Kasumi-1 (cell line): ENCODE measurements at regions not wholly inside any gene's neighbourhood (a gene's known extent, or its start where the extent isn't known, plus 50 kb on each side); places are given as distances from the start of the nearest gene placed in this dataset.
"Not testable (repeated sequence)": the region's sequence is repeated elsewhere in the genome, so short reads cannot be mapped to it uniquely, and the experiment has no call there.

ENCODE experiments used
- DNase-seq, 2 experiments: peaks; one replicate each; lab custom pipeline; 2025; lab: John Stamatoyannopoulos, UW

DNA sequence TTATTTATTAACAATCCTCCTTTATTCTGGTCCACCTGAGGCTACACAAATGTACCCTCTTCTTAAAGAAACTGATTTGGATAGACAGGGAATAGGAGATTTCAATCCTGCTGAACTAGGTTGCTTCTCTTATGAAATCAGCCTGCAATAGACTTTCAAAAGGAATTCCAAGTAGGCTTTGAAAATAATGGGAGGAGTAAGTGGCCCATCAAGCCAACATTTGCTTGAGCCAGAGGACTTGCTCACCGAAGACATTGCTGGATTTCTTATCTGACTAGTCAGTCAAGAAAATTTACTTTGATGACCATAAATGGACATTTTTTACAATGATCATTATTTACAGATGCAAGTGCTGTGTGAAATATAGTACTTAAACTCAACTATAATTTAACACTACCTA is 82.8 kb upstream of the RASSF8 start:
- no peak for DNase-seq

GRCh38 chr12:25876383-25877045 is 82.0 kb upstream of the RASSF8 start:
- DNase-seq = no peak

GRCh38 chr12:25877446-25877845 is 81.0 kb upstream of the RASSF8 start:
- DNase-seq = no peak

DNA sequence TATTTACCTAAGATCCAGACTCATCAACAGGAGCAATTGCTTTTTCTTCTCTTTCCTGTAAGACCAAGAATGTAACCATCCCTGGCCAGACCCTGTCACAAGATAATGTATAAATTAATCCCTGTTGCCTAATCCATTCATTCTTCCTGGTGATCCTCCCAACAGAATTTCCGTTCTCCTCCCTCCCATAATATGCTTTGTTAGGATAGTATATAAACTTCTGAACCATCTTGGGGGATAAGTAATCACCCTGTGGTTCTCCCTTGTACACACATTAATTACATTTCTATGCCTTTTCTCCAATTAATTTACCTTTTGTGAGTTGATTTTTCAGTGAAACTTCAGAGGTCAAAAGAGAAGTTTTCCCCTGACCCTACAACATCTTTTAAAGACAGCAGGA is 76.2 kb upstream of the RASSF8 start:
- DNase-seq = no peak

GRCh38 chr12:25883026-25883916 is 75.2 kb upstream of the RASSF8 start:
- no peak for DNase-seq

DNA sequence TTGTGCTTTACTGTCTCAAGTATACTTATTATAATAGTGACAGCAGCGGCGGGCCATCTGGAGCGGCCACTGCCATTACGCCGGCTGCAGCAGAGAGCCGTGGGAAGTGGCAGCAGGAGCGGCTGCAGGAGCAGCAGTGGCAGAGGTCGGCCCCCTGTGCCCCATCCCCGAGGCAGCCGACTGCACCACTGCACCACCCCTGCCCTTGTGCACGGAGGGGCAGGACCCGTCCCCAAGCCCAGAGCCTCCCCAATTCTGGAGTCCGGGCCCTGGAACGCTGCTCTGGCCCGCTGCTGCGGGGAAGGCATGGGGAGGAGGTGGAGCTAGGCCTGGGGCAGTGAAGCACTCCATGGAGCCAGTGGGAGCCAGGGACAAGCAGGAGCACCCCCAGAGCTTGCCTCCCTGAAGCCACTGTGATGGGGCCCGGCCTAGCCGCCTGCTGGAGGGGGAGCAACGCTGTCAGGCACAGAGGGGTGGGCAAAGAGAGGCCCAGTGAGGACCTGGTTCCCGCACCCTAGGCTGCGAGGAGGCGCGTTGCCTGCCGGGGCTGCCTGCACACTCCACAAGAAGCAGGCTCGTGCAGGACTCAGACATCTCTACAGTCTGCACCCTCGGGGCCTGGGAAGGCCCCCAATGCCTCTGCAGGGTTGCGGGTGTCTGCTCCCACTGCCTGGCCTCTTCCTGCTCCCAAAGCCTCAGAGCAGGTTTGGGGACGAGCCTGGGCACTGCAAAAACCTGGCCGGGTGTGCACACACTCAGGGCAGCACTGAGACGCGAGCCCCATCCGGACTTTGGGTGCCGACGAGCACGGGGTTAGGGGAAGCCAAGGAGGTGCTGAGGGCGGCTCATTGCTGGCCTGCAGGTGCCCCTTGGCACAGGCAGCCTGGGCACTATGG is 74.2 kb upstream of the RASSF8 start:
- no peak for DNase-seq

DNA sequence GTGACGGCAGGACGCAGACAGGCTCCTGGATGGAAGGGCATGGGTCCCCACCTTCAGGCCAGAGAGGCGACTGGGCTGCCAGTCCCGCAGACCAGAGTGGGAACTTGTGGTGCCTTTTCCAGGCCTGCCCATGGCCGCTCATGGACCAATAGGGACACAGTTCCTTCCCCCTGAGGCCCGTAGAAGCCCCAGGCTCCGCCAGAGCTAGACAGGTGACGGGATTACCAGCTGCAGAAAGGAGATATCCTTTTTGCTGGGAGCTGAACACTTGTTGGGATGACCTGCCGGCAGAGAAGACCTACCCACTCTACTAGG is 73.6 kb upstream of the RASSF8 start:
- no peak for DNase-seq

DNA sequence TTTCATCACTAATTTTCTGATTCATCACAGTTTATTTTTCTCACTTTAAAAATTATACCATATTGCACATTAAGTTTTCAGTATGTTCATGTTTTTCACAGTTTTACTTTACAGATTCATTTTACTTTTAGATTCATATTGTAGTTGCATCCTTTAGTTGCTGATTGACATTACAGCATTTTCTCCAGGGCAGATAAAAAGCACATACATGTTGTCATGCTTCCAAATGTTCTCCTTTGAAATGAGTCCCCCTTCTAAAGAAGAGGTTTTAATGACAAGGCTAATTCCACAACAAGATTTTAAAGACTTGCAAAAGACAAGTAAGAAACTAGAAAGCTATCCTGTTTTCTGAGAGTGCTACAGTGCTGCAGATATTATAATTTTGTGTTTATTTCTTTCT is 72.1 kb upstream of the RASSF8 start:
- DNase-seq = no peak

DNA sequence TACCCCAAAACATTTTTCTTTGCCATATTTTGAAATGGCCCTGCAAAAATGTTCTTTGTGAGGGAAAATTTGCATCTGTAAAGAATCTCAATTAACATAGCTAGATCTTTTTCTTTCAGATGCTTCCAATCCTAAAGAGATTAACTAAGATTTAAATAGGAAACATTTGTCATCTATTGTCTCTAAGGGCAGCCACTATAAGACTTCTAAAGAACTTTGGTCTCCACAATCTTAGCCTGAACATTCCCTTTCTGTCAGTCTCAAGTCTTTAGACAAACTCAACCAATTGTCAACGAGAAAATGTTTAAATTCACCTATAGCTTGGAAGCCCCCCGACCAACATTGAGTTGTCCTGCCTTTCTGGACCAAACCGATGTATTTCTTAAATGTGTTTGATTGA is 71.1 kb upstream of the RASSF8 start:
- DNase-seq = no peak

DNA sequence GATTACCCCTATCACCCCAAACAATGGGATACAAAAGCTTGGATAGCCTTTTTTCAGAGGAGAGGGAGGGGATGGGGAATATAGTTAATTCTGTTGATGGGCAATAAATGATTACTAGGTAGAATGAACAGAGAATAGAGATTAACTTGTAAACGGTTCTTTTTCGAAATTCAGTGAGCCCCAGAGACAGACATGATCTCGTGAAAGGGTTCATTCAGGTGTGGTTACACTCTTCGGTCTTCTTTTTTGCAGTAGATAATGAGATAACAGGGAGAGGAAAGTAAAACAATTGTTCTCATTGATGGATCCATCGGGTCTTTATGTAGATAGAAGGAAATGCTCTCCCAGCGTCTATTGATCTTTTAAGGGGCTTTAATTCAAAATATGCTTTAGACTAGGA is 69.3 kb upstream of the RASSF8 start:
- DNase-seq = no peak

- DNase-seq = not testable (repeated sequence)
Measured at GRCh38 chr12:25891095-25891494, 67.4 kb upstream of the RASSF8 start.

- DNase-seq = no peak
Measured at GRCh38 chr12:25894759-25895158, 63.7 kb upstream of the RASSF8 start.

DNA sequence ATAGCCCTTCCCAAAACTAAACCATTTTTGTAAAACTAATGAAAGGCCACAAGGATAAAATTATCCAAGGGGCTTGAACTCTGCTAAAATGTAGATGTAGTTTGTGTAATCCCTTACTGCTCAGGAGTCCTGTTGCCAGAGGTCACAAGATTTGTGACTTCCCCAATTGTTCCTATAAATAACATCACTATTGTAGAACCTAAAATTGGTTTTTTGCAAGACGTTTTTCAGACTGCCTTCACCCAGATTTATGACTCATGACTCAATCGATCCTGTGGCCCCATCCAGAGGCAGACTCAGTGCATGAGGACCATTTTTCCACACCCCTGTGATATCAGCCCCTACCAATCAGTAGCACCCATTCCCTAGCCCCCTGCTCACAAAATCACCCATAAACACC is 61.5 kb upstream of the RASSF8 start:
- no peak for DNase-seq

- no peak for DNase-seq
Measured at GRCh38 chr12:25903603-25904245, 54.8 kb upstream of the RASSF8 start.

DNA sequence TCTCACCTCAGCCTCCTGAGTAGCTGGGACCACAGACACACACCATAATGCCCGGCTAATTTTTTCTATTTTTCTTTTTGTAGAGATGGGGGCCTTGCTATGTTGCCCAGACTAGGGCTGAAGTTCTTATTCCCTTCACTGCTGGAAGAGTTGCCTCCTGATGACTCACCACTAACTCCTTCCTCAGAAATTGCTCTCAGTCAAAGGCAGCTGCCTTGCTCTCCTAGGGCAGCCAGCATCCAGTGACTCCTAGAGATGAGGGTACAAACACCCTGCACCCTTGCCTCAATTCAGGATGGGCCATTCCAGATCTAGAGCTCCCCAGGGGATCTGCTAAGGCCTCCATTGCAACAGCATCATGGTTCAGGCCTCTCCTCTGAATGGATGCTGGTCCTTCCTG is 54.0 kb upstream of the RASSF8 start:
- no peak for DNase-seq

DNA sequence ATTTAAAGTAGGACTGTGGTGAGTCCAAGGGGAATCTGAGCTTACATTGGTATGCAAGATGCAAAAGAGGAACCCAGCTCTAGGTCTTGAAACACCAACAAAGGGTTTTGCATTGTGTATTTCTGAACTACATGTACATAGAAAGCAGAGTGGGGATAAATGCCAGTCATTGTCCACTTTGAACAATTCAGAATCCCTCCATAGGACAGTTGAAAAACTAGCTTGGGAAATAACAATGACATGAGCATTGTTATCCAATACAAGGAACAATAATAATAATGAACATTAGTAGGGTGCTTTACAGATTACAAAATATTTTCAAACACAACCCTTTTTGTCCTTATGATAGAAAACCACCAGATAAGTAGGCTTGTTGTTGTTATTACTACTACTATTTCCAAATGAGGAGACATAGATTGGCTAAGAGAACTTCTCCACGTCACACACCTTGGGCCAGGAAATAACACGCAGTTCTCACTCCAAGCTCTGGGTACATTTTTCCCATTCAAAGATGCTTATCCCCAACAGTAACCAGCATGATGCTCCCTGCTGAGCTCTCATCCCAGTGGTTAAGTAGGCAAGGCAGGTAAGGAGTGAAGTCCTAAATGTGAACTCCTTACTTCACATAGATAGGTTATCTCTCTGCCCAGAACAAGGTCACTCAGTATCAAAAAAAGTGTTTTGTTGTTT is 51.7 kb upstream of the RASSF8 start:
- peak in 1 of 2 experiments; percentile 3 for DNase-seq
